GM19397 (cell line): ENCODE measurements at regions not wholly inside any gene's neighbourhood (a gene's known extent, or its start where the extent isn't known, plus 50 kb on each side); places are given as distances from the start of the nearest gene placed in this dataset.

Source experiments
- ATAC-seq: cut with Tn5 transposase; IDR thresholded peaks from one replicate; pipeline ENCODE4 v1.9.1; 2021; ENCODE audit warnings: mild to moderate bottlenecking, moderate library complexity; ENCODE audit not compliant: unreplicated experiment

GRCh38 chrY:7261254-7261653 is 349.7 kb upstream of the AMELY start:
- ATAC-seq, result no peak

GRCh38 chrY:7240101-7240500 is 328.5 kb upstream of the AMELY start:
- ATAC-seq, result no peak

- no peak for ATAC-seq
These were observed 300.4 kb upstream of the AMELY start for GRCh38 chrY:7211971-7212370.

GRCh38 chrY:7204456-7204855 is 292.9 kb upstream of the AMELY start:
- ATAC-seq, result no peak

- no peak for ATAC-seq
These were observed 271.0 kb upstream of the AMELY start for GRCh38 chrY:7182591-7182990.

GRCh38 chrY:7177631-7178030 is 266.1 kb upstream of the AMELY start:
- ATAC-seq, result no peak

- no peak for ATAC-seq
These were observed 257.9 kb upstream of the AMELY start for GRCh38 chrY:7169475-7169874.

- no peak for ATAC-seq
These were observed 229.9 kb upstream of the AMELY start for GRCh38 chrY:7141477-7141876.
